ENCODE measurements at regions not wholly inside any gene's neighbourhood (a gene's known extent, or its start where the extent isn't known, plus 50 kb on each side); places are given as distances from the start of the nearest gene placed in this dataset.
A peak's percentile ranks its signal among the peaks of the same experiment; 100 is the strongest.

DNA sequence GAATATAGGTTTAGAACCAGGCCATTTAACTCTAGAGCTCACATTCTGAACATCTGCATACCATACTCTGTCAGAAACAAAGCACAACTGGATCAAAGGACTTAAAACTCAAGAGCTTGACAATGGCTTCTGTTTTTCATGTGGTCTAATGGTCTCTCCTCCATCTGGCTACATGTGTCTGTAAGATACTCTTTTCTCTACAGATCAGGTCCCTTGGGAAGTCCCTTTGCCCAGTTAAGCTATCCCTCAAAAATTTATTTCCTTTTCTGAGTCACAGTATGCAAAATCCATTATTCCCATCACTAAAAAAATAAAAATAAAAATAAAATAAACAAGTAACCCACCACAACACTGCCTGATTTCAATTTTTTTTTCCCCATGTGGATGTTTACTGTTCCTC lies 357.0 kb upstream of the PRMT6 start:
- no peak for DNase-seq (ENCODE audit: low read depth, low spot score)
- in situ Hi-C loops (cut with HindIII; ENCODE audit: low pct_unique_long_range_greater_than_20kb, low sequenced_read_pairs), result no loop called here

DNA sequence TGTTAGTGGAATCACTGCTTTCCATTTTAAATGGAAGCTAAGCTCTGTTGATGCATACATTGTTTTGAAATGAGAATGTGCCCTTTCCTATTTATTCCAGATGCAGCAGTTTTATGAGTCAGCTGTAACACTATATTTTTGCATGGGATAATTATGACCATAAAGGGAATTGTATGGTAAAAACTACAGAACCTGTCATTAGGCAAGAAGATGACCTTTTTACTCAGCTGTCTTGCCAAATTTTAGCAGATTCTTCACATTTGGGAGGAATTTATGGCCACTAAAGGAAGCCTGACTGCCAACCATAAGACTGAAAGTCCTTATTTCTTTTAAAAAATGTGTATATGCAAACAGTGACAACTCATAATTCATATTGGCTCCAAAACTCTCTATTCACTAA lies 356.3 kb upstream of the PRMT6 start:
- in situ Hi-C loops (cut with HindIII; ENCODE audit: low pct_unique_long_range_greater_than_20kb, low sequenced_read_pairs), result no loop called here
- DNase-seq (ENCODE audit: low read depth, low spot score), result no peak

DNA sequence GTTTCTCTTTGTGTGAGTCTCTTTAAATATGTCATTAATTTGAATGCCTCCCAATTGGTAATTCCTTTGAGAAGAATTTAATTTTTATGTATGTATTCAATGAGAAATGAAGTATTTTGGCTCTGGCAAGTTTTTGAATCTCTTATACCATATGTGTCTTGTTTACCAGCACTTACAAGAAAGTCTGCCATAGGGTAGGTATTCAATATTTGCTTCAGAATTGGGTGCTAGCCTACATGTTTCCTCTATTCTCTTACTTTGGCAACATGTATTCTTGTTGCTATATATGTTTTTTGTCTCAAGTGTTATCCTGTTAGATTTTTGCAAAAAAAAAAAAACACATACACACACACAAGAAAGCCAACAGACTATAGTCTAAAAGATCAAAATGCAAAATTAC lies 350.5 kb upstream of the PRMT6 start:
- in situ Hi-C loops (cut with HindIII; ENCODE audit: low pct_unique_long_range_greater_than_20kb, low sequenced_read_pairs), result no loop called here
- no peak for DNase-seq (ENCODE audit: low read depth, low spot score)

DNA sequence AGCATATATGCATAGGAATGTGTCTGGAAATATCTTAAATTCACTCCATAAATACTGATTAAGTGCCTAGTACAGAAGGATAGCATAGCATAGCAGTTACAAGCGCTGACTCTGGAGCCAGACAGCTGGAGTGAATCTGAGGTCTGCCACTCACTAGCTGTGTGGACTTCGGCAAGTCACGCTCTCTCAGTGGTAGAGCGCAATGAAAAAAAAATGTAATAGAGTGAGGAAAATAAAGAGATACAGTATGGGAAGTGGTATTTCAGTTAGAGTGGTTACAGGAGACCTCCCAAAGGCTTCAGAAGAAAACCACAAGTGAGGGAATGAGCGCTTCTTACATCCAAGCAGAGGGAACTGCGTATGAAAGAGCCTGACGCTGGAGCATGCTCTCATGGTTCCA lies 338.9 kb upstream of the PRMT6 start:
- no peak for DNase-seq (ENCODE audit: low read depth, low spot score)
- in situ Hi-C loops (cut with HindIII; ENCODE audit: low pct_unique_long_range_greater_than_20kb, low sequenced_read_pairs), result no loop called here

DNA sequence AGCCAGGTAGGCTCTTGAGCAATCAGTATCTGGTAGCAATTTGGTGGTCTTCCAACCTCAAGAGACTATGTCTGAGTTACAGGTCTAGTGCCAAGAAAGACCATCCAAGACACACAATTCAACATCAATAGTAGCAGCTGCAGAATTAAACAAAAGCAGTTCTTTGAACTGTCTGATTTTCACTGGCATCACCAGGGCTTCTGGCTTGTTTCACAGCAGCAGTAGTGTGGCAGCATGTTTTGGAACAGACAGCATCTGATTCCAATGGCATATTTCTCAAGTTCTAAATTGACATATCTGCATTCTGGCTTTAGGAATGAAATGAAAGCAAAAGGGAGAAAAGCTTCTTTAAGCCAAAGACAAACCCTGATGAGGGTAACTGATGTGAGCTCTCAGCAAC lies 334.7 kb upstream of the PRMT6 start:
- in situ Hi-C loops (cut with HindIII; ENCODE audit: low pct_unique_long_range_greater_than_20kb, low sequenced_read_pairs), result no loop called here
- DNase-seq (ENCODE audit: low read depth, low spot score), result no peak

DNA sequence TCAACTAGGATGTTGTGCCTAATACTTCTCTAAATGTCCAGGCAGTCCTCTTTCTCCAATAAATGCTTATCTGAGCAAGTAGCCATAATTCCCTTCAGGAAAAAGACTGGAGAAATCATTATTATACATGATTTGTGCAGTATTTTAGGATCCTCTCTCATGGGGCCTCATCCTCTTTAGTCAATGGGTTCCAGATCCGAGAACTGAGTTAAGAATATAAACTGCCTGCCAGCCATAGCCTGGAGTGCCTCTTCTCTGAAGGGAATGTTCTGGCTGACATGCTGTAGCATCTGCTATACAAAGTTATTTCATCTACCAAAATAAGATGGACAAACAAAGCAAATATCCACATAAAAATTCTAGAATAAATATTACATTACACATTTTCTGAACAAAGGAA lies 334.0 kb upstream of the PRMT6 start:
- no peak for DNase-seq (ENCODE audit: low read depth, low spot score)
- in situ Hi-C loops (cut with HindIII; ENCODE audit: low pct_unique_long_range_greater_than_20kb, low sequenced_read_pairs), result no loop called here

DNA sequence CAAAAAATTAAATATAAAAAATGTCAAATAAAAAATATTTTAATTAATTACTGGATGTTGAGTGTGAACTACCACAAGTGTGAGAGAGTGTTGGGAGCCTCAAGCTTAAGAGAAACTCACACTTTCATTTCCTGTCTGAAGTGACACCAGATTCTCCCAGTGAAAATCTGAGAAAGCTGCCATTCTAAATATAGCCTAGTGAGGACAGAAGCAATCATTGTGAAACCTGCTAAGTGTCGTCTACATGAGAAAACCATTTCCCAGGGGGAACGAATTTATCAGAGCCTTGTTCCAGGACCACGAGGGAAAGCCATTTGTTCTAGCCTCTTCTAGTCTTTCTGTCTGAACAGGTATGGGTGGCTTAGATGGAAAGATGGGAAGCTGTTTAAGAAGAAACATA lies 329.3 kb upstream of the PRMT6 start:
- DNase-seq (ENCODE audit: low read depth, low spot score), result no peak
- in situ Hi-C loops (cut with HindIII; ENCODE audit: low pct_unique_long_range_greater_than_20kb, low sequenced_read_pairs), result no loop called here

DNA sequence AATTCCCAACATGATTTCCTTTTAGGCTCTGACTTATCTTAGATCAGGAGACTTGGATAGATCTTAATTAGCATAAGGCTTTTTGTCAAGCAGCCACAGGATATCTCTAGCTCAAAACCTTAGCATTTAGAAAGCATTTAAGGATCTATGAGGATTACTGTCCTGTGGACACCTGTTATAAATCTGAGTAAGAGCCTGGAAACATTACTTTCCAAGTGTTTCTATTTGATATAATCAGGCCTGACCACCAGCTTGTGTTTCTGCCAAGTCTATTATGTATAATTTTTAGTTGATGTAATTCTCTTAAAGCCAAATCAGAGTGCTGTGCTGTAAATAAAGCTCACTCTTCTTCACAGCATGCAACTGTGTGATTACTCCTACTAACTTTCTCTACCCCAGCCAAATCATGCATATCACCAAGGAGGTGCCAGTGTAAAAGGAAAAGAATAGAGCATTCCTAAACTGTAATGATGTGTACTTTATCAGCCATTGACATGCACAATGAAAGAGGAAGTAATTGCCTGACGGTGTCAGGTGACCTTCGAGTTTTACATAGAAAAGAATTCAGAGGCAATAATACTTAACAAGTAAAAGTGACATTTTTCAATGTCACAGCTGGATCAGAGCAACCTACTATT lies 309.9 kb upstream of the PRMT6 start:
- in situ Hi-C loops (cut with HindIII; ENCODE audit: low pct_unique_long_range_greater_than_20kb, low sequenced_read_pairs), result no loop called here
- no peak for DNase-seq (ENCODE audit: low read depth, low spot score)

DNA sequence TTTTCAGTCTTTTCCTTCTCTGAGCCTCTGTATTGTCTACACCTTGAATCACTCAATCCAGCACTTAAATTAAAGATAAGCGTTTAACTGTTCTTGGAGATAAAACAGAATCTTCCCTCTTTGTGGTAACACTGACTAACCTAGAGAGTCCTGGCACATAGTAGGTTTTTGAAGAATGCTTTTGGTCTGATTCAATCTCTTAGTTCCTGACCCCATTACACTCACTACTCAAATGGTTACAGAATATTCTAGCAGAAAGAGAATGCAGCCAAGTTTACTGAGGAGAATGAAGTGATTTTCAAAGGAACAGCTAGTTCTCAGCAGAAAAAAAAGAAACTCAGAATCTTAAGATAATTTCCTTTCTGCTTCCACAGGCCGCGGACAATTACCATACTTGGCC lies 309.2 kb upstream of the PRMT6 start:
- in situ Hi-C loops (cut with HindIII; ENCODE audit: low pct_unique_long_range_greater_than_20kb, low sequenced_read_pairs), result no loop called here
- no peak for DNase-seq (ENCODE audit: low read depth, low spot score)

DNA sequence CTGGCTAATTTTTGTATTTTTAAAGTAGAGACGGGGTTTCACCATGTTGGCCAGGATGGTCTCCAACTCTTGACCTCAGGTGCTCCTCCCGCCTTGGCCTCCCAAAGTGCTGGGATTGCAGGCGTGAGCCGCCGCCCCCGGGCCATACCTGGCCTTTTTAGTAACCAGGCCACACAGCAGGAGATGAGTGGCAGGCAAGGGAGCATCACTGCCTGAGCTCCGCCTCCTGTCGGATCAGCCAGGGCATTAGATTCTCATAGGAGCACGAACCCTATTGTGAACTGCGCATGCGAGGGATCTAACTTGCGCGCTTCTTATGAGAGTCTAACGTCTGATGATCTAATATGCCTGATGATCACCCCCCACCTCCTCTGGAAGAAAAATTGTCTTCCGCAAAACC lies 308.7 kb upstream of the PRMT6 start:
- no peak for DNase-seq (ENCODE audit: low read depth, low spot score)
- in situ Hi-C loops (cut with HindIII; ENCODE audit: low pct_unique_long_range_greater_than_20kb, low sequenced_read_pairs), result no loop called here

DNA sequence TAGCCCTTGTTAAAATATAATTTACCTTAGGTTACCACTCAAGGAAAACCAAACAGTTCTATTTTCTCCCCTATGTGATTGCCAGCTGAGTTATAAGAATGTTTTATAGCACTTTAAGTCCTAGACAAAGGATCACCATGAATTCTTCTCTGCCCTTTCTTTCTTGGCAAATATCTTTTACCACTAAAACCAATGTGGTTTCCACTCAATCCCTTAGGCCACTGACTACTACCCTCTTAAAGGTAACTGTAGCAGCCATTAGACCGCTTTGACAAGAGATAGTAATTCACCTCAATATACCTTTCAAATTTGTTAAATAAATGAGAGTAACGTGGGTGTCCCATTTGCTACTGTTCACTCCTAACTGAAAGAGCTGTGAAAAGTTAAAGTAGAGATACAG lies 307.9 kb upstream of the PRMT6 start:
- in situ Hi-C loops (cut with HindIII; ENCODE audit: low pct_unique_long_range_greater_than_20kb, low sequenced_read_pairs), result no loop called here
- DNase-seq (ENCODE audit: low read depth, low spot score), result no peak

DNA sequence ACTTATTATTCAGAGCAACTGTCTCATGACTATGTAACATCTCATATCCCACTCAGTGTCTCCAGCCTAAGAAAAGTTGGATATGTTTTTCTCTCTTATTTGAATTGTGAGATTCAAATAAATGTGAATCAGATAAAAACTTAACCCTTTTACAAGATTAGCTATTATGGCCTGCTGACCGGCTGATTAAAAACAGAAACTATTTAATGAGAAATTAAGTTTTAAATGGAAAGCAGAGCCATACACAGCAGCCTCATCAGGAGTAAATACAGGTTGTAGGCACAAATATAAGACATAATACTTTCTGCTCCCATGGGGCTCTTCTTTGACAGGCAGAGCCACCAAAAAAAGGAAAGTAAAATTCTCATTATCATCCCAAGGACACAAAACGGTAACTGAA lies 307.0 kb upstream of the PRMT6 start:
- DNase-seq (ENCODE audit: low read depth, low spot score), result no peak
- in situ Hi-C loops (cut with HindIII; ENCODE audit: low pct_unique_long_range_greater_than_20kb, low sequenced_read_pairs), result no loop called here

DNA sequence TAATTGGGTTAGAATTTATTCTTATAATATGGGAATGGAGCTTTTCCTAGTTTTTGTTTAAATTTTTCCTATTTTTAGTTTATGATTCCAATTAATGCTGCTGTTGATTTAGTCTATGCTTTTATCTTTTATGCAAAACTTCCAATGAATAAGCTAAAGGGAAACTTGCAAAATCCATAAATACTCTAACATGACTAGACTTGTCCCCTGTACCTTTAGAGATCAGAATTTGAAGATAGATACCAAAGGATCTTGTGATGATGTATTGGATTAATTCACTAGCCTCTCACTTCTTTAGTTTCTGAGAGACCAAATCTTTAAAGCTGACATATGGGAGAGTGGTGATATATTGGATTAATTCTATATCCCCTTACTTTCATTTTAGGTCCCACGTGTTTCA lies 306.6 kb upstream of the PRMT6 start:
- in situ Hi-C loops (cut with HindIII; ENCODE audit: low pct_unique_long_range_greater_than_20kb, low sequenced_read_pairs), result no loop called here
- no peak for DNase-seq (ENCODE audit: low read depth, low spot score)

DNA sequence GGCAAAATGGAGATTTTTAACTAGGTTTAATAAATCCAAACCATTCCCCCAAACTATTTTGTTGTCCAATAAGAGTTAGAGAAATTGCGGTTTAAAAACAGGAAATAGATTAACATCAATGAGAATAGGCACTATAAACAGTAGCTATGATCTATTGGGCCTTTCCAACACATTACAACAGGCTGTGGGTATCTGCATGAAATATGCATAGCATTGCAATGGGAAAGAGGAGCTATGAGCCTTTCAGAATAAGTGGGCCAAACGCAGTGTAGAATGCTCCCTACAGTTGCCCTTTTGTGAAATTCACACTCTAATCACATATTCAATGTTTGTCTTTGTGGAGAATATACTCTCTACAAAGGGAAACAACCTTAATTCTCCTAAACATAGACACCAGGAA lies 305.5 kb upstream of the PRMT6 start:
- no peak for DNase-seq (ENCODE audit: low read depth, low spot score)
- in situ Hi-C loops (cut with HindIII; ENCODE audit: low pct_unique_long_range_greater_than_20kb, low sequenced_read_pairs), result no loop called here

DNA sequence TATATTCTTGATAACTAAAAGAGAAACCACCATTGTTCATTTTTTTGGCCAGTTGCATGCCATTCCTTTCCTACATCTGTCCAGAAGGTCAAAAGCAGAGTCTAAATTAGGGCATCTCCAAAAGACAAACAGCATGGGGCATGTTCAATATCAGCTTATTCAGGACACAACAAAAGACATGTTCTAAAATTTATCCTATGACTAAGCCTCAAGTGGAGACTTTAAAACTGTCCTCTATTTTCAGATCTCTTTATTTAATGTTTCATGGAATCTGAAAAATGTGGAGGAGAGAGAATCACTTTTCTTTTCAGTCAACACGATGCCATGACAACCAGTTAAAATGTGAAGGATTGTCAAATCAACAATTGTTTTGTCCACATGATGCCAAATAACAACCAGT lies 303.4 kb upstream of the PRMT6 start:
- in situ Hi-C loops (cut with HindIII; ENCODE audit: low pct_unique_long_range_greater_than_20kb, low sequenced_read_pairs), result no loop called here
- no peak for DNase-seq (ENCODE audit: low read depth, low spot score)

DNA sequence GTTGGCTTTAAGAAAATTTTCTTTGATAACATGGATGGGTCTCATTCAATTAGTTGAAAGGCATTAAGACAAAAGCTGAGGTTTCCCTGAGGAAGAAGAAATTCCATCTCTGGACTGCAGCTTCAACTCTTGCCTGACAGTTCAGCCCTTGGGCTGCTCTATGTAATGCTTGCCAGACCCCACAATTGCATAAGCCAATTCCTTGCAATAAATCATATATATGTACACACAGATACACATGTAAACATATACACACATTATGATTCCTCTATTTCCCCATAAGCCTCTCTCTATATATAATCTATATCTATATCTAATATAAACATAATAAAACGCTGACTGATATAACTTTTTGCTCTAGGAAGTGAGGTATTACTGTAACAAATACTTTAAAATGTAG lies 301.5 kb upstream of the PRMT6 start:
- in situ Hi-C loops (cut with HindIII; ENCODE audit: low pct_unique_long_range_greater_than_20kb, low sequenced_read_pairs), result no loop called here
- no peak for DNase-seq (ENCODE audit: low read depth, low spot score)

DNA sequence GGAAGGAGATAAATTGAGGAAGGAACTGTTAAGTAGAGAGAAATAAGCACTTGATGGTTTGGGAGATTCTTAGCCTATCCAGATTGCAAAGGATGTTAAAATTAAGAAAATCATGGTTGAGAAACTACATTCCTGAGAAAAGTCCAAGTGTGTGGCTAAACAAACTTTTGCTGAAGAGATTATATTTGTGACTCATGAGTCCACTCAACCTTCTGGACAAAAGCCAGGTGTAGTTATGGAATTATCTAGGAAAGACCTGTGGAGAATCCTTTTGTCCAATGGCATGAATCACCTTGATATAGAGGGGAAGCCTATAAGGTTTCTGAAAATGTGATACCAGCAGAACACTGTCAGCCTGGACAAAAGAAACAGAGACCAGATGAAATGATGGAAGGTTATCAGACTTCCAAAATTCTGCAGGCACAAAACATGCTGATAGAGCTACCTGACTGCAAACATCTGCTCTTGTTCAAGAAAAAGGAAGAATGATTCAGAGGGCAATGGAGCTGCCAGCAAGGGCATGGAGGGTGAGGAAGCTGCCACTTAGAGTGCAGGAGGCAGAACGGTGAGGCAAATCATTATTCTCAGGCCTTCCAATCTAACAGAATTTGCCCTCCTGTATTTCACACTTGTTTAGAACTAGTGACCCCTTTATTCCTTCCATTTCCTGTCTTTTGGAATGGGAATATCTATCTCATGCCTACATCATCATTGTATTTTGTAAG lies 300.6 kb upstream of the PRMT6 start:
- in situ Hi-C loops (cut with HindIII; ENCODE audit: low pct_unique_long_range_greater_than_20kb, low sequenced_read_pairs), result no loop called here
- no peak for DNase-seq (ENCODE audit: low read depth, low spot score)

DNA sequence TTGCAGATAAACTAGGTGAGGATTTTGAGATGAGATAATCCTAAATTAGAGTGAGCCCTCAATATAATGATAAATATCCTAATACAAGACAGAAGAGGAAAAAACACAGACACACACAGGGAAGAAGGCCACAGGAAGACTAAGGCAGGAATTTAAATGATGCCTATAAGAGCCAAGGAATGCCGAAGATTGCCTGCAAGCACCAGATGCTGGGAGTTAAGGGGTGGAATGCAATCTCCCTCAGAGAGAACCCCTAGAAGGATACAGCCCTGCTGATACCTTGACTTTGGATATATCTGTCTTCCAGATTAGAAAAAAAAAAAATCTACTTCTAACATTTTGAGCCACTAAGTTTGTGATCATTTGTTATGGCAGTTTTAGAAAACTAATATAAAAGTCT lies 299.7 kb upstream of the PRMT6 start:
- in situ Hi-C loops (cut with HindIII; ENCODE audit: low pct_unique_long_range_greater_than_20kb, low sequenced_read_pairs), result no loop called here
- no peak for DNase-seq (ENCODE audit: low read depth, low spot score)

DNA sequence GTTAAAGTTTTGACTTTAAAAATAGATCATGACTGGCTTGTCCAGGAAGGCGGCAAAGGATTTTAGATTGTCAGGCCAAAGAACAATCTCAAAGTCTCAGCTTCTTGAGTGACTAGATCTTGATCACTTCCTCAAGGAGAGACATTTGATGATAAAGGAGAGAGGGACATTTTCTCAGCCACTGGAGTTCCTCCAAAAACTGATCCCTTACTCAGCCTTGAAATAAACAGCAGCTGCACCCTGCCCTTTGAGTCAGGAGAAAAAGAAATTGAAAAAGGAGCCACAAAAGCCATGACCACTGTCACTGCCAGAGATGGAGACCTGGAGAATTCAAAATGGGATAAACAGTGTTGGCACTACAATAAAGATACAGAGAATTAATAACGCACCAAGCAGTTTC lies 288.4 kb upstream of the PRMT6 start:
- in situ Hi-C loops (cut with HindIII; ENCODE audit: low pct_unique_long_range_greater_than_20kb, low sequenced_read_pairs), result no loop called here
- DNase-seq (ENCODE audit: low read depth, low spot score), result no peak

DNA sequence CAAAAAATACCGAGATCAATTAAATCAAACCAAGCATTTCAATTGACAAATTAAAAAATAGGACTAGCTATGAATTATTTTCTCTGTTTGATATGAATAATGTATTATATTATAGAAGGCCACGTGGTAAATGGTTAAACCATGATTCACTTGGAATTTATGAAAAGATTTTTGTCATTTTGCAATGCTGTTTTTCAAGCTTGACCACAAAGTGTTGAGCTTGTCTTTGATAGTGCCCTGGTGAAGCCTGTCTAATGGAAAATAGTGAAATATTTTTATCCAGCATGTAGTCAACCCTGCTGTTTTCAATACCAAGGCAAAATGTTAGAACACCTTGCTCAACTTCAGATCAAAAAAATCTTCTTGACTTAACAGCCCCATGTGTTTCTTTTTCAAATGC lies 288.0 kb upstream of the PRMT6 start:
- in situ Hi-C loops (cut with HindIII; ENCODE audit: low pct_unique_long_range_greater_than_20kb, low sequenced_read_pairs), result no loop called here

More for the DNA sequence above, 288.0 kb upstream of the PRMT6 start:
- peak; percentile 3 for DNase-seq (ENCODE audit: low read depth, low spot score)

Measured in SK-MEL-5 (cell line).